ENCODE measurements at regions not wholly inside any gene's neighbourhood (a gene's known extent, or its start where the extent isn't known, plus 50 kb on each side); places are given as distances from the start of the nearest gene placed in this dataset.

GRCh38 chr1:72489801-72490200 is 207.5 kb upstream of the NEGR1 start:
- TF ChIP-seq CTCF (IDR thresholded peaks at IDR 0.05) (no peak), POLR2A (IDR thresholded peaks at IDR 0.05) (no peak)

Data from adrenal gland (tissue), 5 donors.